ENCODE measurements at regions not wholly inside any gene's neighbourhood (a gene's known extent, or its start where the extent isn't known, plus 50 kb on each side); places are given as distances from the start of the nearest gene placed in this dataset.

DNA sequence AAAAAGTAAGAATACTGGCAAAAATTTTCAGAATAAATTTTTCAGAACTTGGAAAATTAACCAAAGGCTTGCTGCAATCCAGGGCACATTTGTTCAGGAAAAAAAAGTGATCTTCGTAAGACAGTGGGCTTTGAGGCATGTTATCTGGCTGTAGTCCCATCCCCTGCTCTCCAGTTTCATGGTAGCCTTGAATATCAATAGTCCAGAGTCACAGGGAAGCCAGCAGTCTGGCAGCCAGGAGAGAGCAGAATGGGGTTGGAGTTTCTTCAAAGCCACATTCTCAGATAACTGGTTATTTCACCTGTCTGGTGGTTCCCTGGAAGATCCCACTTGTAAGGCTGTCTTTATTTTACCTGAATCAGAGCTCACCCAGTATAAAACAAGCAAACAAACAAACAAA is 669.3 kb downstream of the MATN1 start:
- H3K27me3 ChIP-seq (replicated peaks; ENCODE audit: control insufficient read depth, insufficient read depth, low read length) = no peaks in the 10 kb centered on the region; the same call in 1 of the 2 replicates
- Mint-ChIP-seq H3K4me3 (ENCODE audit: unreplicated experiment) (no peak overlapping the region), H3K4me1 (ENCODE audit: low read depth, unreplicated experiment) (no peaks in the 10 kb centered on the region), H3K36me3 (ENCODE audit: insufficient read depth, unreplicated experiment) (no peaks in the 10 kb centered on the region), H3K27me3 (ENCODE audit: insufficient read depth, unreplicated experiment) (peaks cover 9% of the 10 kb centered on the region), H3K9me3 (ENCODE audit: unreplicated experiment) (no peaks in the 10 kb centered on the region), H3K27ac (ENCODE audit: unreplicated experiment) (no peak overlapping the region)
- BruUV-seq (replicated peaks) = no TSS peak
- H3K9me3 ChIP-seq = no peaks in the 10 kb centered on the region
- H3K4me3 ChIP-seq (ENCODE audit: low read depth, low read length) = no peak overlapping the region
- intact Hi-C loops (cut with micrococcal nuclease; ENCODE audit: unreplicated experiment) = no loop called here
- H3K36me3 ChIP-seq (ENCODE audit: control insufficient read depth, insufficient read depth, low read length) = no peaks in the 10 kb centered on the region
- ChIA-PET CTCF (no interaction called here), POLR2A (no interaction called here)
- TF ChIP-seq, protein P1, sequence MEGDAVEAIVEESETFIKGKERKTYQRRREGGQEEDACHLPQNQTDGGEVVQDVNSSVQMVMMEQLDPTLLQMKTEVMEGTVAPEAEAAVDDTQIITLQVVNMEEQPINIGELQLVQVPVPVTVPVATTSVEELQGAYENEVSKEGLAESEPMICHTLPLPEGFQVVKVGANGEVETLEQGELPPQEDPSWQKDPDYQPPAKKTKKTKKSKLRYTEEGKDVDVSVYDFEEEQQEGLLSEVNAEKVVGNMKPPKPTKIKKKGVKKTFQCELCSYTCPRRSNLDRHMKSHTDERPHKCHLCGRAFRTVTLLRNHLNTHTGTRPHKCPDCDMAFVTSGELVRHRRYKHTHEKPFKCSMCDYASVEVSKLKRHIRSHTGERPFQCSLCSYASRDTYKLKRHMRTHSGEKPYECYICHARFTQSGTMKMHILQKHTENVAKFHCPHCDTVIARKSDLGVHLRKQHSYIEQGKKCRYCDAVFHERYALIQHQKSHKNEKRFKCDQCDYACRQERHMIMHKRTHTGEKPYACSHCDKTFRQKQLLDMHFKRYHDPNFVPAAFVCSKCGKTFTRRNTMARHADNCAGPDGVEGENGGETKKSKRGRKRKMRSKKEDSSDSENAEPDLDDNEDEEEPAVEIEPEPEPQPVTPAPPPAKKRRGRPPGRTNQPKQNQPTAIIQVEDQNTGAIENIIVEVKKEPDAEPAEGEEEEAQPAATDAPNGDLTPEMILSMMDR (IDR thresholded peaks at IDR 0.05; ENCODE audit: insufficient read depth in 1 of 2, low read depth in 1 of 2, low read length in 1 of 2, severe bottlenecking in 1 of 2, unreplicated experiment in 1 of 2) = no peak
- DNase-seq = no peak
- H3K4me1 ChIP-seq = no peaks in the 10 kb centered on the region

DNA sequence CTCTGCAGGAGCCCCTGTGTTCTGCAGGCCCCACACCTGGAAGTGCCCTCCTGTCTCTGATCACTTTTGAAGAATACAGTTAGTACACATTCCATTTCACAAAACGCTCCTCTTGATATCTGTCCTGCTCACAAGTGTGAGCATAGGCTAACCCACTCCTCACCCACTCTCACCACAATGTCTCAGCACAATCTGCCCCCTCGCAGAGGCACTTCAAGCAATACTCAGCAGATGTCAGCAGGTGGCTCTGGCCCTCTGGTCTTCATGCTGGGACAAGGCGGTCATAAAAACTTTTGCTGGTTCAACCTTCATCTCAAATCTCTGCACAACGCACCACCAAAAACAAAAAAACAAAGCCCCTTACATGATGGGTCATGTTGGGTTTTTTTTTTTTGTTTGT is 671.2 kb downstream of the MATN1 start:
- Histone ChIP-seq H3K27me3 (replicated peaks; ENCODE audit: control insufficient read depth, insufficient read depth, low read length) (no peaks in the 10 kb centered on the region; the same call in 1 of the 2 replicates), H3K9me3 (no peaks in the 10 kb centered on the region), H3K4me3 (ENCODE audit: low read depth, low read length) (no peak overlapping the region), H3K4me1 (no peaks in the 10 kb centered on the region), H3K36me3 (ENCODE audit: control insufficient read depth, insufficient read depth, low read length) (no peaks in the 10 kb centered on the region)
- CTCF ChIA-PET = no interaction called here
- Mint-ChIP-seq H3K36me3 (ENCODE audit: insufficient read depth, unreplicated experiment) (no peaks in the 10 kb centered on the region), H3K27ac (ENCODE audit: unreplicated experiment) (no peak overlapping the region), H3K4me1 (ENCODE audit: low read depth, unreplicated experiment) (no peaks in the 10 kb centered on the region), H3K27me3 (ENCODE audit: insufficient read depth, unreplicated experiment) (peaks cover 9% of the 10 kb centered on the region), H3K4me3 (ENCODE audit: unreplicated experiment) (no peak overlapping the region), H3K9me3 (ENCODE audit: unreplicated experiment) (no peaks in the 10 kb centered on the region)
- intact Hi-C loops (cut with micrococcal nuclease; ENCODE audit: unreplicated experiment) = no loop called here
- TF ChIP-seq, protein P1 (IDR thresholded peaks at IDR 0.05; ENCODE audit: insufficient read depth in 1 of 2, low read depth in 1 of 2, low read length in 1 of 2, severe bottlenecking in 1 of 2, unreplicated experiment in 1 of 2) = no peak
- DNase-seq = no peak
- POLR2A ChIA-PET = no interaction called here
- no TSS peak for BruUV-seq (replicated peaks)

DNA sequence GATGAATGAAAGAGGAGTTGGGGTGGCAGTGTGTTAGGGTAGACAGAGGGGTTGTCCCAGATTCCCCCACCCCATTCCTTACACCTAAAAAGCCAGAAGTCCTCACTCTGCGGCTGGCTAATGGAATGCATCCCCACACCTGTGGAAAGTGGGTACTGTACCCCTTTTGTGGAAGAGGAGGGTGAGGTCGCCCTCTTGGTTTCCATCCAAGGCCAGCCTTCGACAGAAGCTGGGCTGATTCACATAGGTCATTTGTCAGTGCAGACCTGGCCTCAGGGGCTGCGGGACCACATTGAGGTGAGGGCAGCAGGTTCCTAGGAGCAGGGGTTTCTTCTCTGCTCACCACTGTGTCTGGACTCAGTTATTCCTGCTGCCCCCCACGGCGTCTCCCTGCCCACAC is 671.6 kb downstream of the MATN1 start:
- H3K27me3 ChIP-seq (replicated peaks; ENCODE audit: control insufficient read depth, insufficient read depth, low read length) = no peaks in the 10 kb centered on the region; the same call in 1 of the 2 replicates
- ChIA-PET CTCF (no interaction called here), POLR2A (no interaction called here)
- intact Hi-C loops (cut with micrococcal nuclease; ENCODE audit: unreplicated experiment) = no loop called here
- no peaks in the 10 kb centered on the region for H3K4me1 Mint-ChIP-seq (ENCODE audit: low read depth, unreplicated experiment)
- no peaks in the 10 kb centered on the region for H3K9me3 Mint-ChIP-seq (ENCODE audit: unreplicated experiment)
- BruUV-seq (replicated peaks) = no TSS peak
- H3K36me3 Mint-ChIP-seq (ENCODE audit: insufficient read depth, unreplicated experiment) = no peaks in the 10 kb centered on the region
- H3K36me3 ChIP-seq (ENCODE audit: control insufficient read depth, insufficient read depth, low read length) = no peaks in the 10 kb centered on the region
- DNase-seq = no peak
- H3K4me3 Mint-ChIP-seq (ENCODE audit: unreplicated experiment) = no peak overlapping the region
- H3K27ac Mint-ChIP-seq (ENCODE audit: unreplicated experiment) = no peak overlapping the region
- no peaks in the 10 kb centered on the region for H3K9me3 ChIP-seq
- H3K4me3 ChIP-seq (ENCODE audit: low read depth, low read length) = no peak overlapping the region
- TF ChIP-seq, protein P1 (IDR thresholded peaks at IDR 0.05; ENCODE audit: insufficient read depth in 1 of 2, low read depth in 1 of 2, low read length in 1 of 2, severe bottlenecking in 1 of 2, unreplicated experiment in 1 of 2) = no peak
- no peaks in the 10 kb centered on the region for H3K4me1 ChIP-seq
- H3K27me3 Mint-ChIP-seq (ENCODE audit: insufficient read depth, unreplicated experiment) = peaks cover 9% of the 10 kb centered on the region
